ENCODE measurements at regions not wholly inside any gene's neighbourhood (a gene's known extent, or its start where the extent isn't known, plus 50 kb on each side); places are given as distances from the start of the nearest gene placed in this dataset.

- no peak for TF ChIP-seq PHF8 (conservative IDR thresholded peaks at IDR 0.05; ENCODE audit: low read depth, low read length)
- TF ChIP-seq ASH2L (IDR thresholded peaks at IDR 0.05; ENCODE audit: low read length), result no peak
- TF ChIP-seq CTCF (IDR thresholded peaks at IDR 0.05; ENCODE audit: control extremely low read depth in 1 of 3, insufficient read depth in 1 of 3, low read depth in 1 of 3, low read length in 3 of 3), result no peak
- no peak for TF ChIP-seq POLR2A (IDR thresholded peaks at IDR 0.05; ENCODE audit: control extremely low read depth in 1 of 2, low read depth in 2 of 2, low read length in 2 of 2)
- TF ChIP-seq ZNF274 (IDR thresholded peaks at IDR 0.05; ENCODE audit: borderline replicate concordance, extremely low read depth, low read length), result no peak
- TF ChIP-seq JUN (IDR thresholded peaks at IDR 0.05; ENCODE audit: low read depth, low read length), result no peak
- no peak for TF ChIP-seq YY1 (IDR thresholded peaks at IDR 0.05; ENCODE audit: low read depth, low read length)
- no peak for TF ChIP-seq MAFK (IDR thresholded peaks at IDR 0.05; ENCODE audit: low read depth, low read length)
- TF ChIP-seq RAD21 (IDR thresholded peaks at IDR 0.05 in 1 of 2, conservative IDR thresholded peaks at IDR 0.05 in 1 of 2; ENCODE audit: low read depth in 2 of 2, low read length in 2 of 2), result no peak
- no peak for TF ChIP-seq POU5F1 (IDR thresholded peaks at IDR 0.05; ENCODE audit: low read depth, low read length)
- no peak for TF ChIP-seq POLR2AphosphoS5 (IDR thresholded peaks at IDR 0.05; ENCODE audit: low read depth, low read length)
Observed at GRCh38 chr2:56580242-56580641, 396.5 kb downstream of the CCDC85A start.

All from H1 (cell line).